ENCODE measurements at regions not wholly inside any gene's neighbourhood (a gene's known extent, or its start where the extent isn't known, plus 50 kb on each side); places are given as distances from the start of the nearest gene placed in this dataset.

DNA sequence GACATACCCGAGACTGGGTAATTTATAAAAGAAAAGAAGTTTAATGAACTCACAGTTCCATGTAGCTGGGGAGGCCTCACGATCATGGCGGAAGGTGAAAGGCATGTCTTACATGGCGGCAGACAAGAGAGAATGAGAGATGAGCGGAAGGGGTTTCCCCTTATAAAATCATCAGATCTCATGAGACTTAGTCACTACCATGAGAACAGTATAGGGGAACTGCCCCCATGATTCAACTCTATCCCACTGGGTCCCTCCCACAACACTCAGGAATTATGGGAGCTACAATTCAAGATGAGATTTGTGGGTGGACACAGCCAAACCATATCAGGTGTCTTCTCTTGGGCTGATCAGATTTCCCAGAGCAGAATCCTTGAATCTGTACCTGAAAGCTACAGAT is 617.3 kb upstream of the ID2 start:
- no peaks in the 10 kb centered on the region; the same call in 1 of the 2 replicates for H3F3A ChIP-seq (ENCODE audit: control insufficient read depth, insufficient read depth)
- H3K27me3 ChIP-seq (ENCODE audit: control insufficient read depth, low read length): no peaks in the 10 kb centered on the region
- peaks cover 4% of the 10 kb centered on the region for H3K9me3 ChIP-seq (ENCODE audit: control insufficient read depth, insufficient read depth, low read length)
- H3K79me2 ChIP-seq (ENCODE audit: control insufficient read depth, low read length): no peaks in the 10 kb centered on the region
- H4K20me1 ChIP-seq (ENCODE audit: control insufficient read depth, insufficient read depth, low read depth, low read length): no peaks in the 10 kb centered on the region
- no peak overlapping the region for H3K4me2 ChIP-seq (ENCODE audit: low read length)
- no peak overlapping the region for H3K27ac ChIP-seq (ENCODE audit: low read depth, low read length)
- no peaks in the 10 kb centered on the region for H3K36me3 ChIP-seq (ENCODE audit: control insufficient read depth, low read length)
- no peaks in the 10 kb centered on the region for H3K4me1 ChIP-seq (ENCODE audit: control insufficient read depth, low read length)
- TF ChIP-seq CTCF (IDR thresholded peaks at IDR 0.05; ENCODE audit: low read depth, low read length, poor library complexity, severe bottlenecking): no peak
- TF ChIP-seq EZH2phosphoT487 (IDR thresholded peaks at IDR 0.05; ENCODE audit: borderline replicate concordance, low read length): no peak
- H3K9me2 ChIP-seq (replicated peaks; ENCODE audit: control insufficient read depth, low read length): no peaks in the 10 kb centered on the region
- H3K4me3 ChIP-seq (ENCODE audit: low read length): no peak overlapping the region

- TF ChIP-seq CTCF (IDR thresholded peaks at IDR 0.05; ENCODE audit: low read depth, low read length, poor library complexity, severe bottlenecking): no peak
- TF ChIP-seq EZH2phosphoT487 (IDR thresholded peaks at IDR 0.05; ENCODE audit: borderline replicate concordance, low read length): no peak
- Histone ChIP-seq H3K79me2 (ENCODE audit: control insufficient read depth, low read length) (no peaks in the 10 kb centered on the region), H4K20me1 (ENCODE audit: control insufficient read depth, insufficient read depth, low read depth, low read length) (no peaks in the 10 kb centered on the region), H3K9me3 (ENCODE audit: control insufficient read depth, insufficient read depth, low read length) (peaks cover 4% of the 10 kb centered on the region), H3K27ac (ENCODE audit: low read depth, low read length) (no peak overlapping the region), H3K27me3 (ENCODE audit: control insufficient read depth, low read length) (no peaks in the 10 kb centered on the region), H3K9me2 (replicated peaks; ENCODE audit: control insufficient read depth, low read length) (no peaks in the 10 kb centered on the region), H3K36me3 (ENCODE audit: control insufficient read depth, low read length) (no peaks in the 10 kb centered on the region), H3K4me3 (ENCODE audit: low read length) (no peak overlapping the region), H3K4me1 (ENCODE audit: control insufficient read depth, low read length) (no peaks in the 10 kb centered on the region), H3F3A (ENCODE audit: control insufficient read depth, insufficient read depth) (no peaks in the 10 kb centered on the region; the same call in 1 of the 2 replicates), H3K4me2 (ENCODE audit: low read length) (no peak overlapping the region)
Observed at GRCh38 chr2:8065191-8065590, 616.7 kb upstream of the ID2 start.

DNA sequence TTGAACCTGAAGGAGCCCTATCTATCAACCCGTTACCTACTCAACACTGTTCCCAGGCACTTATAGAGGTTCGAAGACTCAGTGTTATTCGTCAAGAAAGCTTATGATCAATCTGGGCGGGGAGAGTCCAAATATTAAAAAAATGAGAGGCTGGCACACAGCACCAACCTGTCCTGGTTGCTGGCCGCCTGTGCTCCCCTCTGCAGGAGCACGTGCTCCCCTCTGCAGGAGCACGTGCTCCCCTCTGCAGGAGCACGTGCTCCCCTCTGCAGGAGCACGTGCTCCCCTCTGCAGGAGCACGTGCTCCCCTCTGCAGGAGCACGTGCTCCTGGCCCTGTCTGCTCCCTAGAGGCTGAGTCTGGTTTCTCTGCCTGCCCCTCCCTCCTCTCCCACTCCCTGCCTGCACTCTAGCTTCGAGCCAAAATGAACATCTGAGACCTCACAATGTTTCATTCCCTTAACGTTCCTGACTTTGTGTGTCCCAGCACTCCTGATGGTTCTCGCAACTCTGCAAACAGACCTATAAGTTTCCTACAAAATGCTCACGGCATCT is 614.0 kb upstream of the ID2 start:
- H3K79me2 ChIP-seq (ENCODE audit: control insufficient read depth, low read length): no peaks in the 10 kb centered on the region
- no peaks in the 10 kb centered on the region; the same call in 1 of the 2 replicates for H3K4me1 ChIP-seq (ENCODE audit: control insufficient read depth, low read length)
- no peaks in the 10 kb centered on the region for H3K36me3 ChIP-seq (ENCODE audit: control insufficient read depth, low read length)
- no peaks in the 10 kb centered on the region for H3K27me3 ChIP-seq (ENCODE audit: control insufficient read depth, low read length)
- TF ChIP-seq EZH2phosphoT487 (IDR thresholded peaks at IDR 0.05; ENCODE audit: borderline replicate concordance, low read length) (no peak), CTCF (IDR thresholded peaks at IDR 0.05; ENCODE audit: low read depth, low read length, poor library complexity, severe bottlenecking) (no peak)
- no peak overlapping the region for H3K4me2 ChIP-seq (ENCODE audit: low read length)
- no peak overlapping the region for H3K27ac ChIP-seq (ENCODE audit: low read depth, low read length)
- no peaks in the 10 kb centered on the region for H4K20me1 ChIP-seq (ENCODE audit: control insufficient read depth, insufficient read depth, low read depth, low read length)
- no peak overlapping the region for H3K4me3 ChIP-seq (ENCODE audit: low read length)
- H3K9me3 ChIP-seq (ENCODE audit: control insufficient read depth, insufficient read depth, low read length): peaks cover 4% of the 10 kb centered on the region
- no peaks in the 10 kb centered on the region; the same call in 1 of the 2 replicates for H3F3A ChIP-seq (ENCODE audit: control insufficient read depth, insufficient read depth)
- no peaks in the 10 kb centered on the region for H3K9me2 ChIP-seq (replicated peaks; ENCODE audit: control insufficient read depth, low read length)

Data from DOHH2 (cell line).